ENCODE measurements at regions not wholly inside any gene's neighbourhood (a gene's known extent, or its start where the extent isn't known, plus 50 kb on each side); places are given as distances from the start of the nearest gene placed in this dataset.

GRCh38 chr18:5632041-5632440 lies 88.2 kb upstream of the EPB41L3 start:
- no peak for DNase-seq

DNA sequence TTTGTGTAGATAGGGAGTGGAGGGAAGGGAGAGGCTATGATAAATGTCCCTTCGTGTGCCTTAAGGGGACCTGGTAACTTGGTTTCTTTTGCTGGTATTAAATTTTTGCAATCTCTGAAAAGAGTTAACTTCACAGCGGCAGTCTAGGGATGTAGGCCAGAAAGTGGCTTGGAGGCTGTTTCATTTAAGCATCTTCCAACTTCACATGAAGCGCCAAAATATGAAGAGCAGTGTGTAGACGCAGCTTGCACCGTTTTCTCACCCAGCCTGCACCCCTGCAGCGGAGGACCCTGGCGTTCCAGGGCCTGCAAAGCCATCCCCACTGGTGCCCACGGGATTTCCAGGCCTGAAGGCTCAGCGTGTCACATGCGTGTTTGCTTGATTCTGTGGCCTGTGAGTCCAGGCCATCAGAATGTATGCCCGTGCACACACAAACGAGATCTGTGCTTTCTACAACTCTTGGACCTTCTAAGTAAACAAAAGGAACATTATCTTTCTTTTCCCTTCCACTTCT lies 87.2 kb upstream of the EPB41L3 start:
- no peak for DNase-seq

- DNase-seq = peak; percentile 69
Observed at GRCh38 chr18:5630057-5630899, 86.5 kb upstream of the EPB41L3 start.

GRCh38 chr18:5628512-5629255 lies 84.9 kb upstream of the EPB41L3 start:
- DNase-seq = peak; percentile 23

- DNase-seq = no peak
Observed at GRCh38 chr18:5627776-5628511, 84.1 kb upstream of the EPB41L3 start.

GRCh38 chr18:5626130-5626880 lies 82.5 kb upstream of the EPB41L3 start:
- DNase-seq = no peak

GRCh38 chr18:5625076-5625475 lies 81.3 kb upstream of the EPB41L3 start:
- no peak for DNase-seq

- DNase-seq = no peak
Observed at GRCh38 chr18:5622905-5623304, 79.1 kb upstream of the EPB41L3 start.

GRCh38 chr18:5620289-5620688 lies 76.5 kb upstream of the EPB41L3 start:
- no peak for DNase-seq

- no peak for DNase-seq
Observed at GRCh38 chr18:5619376-5619775, 75.6 kb upstream of the EPB41L3 start.

- DNase-seq = no peak
Observed at GRCh38 chr18:5618047-5618688, 74.4 kb upstream of the EPB41L3 start.

DNA sequence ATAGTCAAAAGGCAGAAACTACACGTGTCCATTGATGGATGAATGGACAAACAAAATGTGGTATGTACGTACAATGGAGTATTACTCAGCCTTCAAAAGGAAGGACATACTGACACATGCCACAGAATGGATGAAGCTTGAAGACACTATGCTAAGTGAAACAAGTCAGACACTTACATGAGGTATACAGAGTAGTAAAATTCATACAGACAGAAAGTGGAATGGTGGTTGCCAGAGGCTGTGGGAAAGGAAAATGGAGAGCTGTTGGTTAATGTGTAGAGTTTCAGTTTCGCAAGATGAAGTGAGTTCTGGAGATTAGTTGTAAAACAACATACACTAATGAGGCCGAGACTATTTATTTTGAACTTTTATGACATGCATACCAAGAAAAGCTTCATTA lies 67.4 kb upstream of the EPB41L3 start:
- DNase-seq = no peak

DNA sequence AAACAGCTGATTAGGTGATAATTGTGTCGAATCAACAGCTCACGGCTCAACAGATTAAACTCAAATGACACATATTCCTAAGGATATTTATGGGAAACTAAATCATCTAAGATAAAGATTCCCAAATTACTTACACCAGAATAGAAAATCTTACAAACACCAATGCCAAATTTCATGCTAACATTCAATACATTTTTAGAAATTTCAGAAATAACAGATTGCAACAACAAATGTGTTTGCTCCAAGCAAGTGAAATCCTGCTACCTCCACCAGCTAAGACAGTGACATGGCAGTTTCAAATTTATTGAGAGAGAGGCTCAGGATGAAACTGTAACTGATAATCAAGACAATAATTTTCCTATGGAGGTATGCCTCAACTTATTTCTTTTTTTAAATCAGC lies 65.0 kb upstream of the EPB41L3 start:
- DNase-seq = no peak

DNA sequence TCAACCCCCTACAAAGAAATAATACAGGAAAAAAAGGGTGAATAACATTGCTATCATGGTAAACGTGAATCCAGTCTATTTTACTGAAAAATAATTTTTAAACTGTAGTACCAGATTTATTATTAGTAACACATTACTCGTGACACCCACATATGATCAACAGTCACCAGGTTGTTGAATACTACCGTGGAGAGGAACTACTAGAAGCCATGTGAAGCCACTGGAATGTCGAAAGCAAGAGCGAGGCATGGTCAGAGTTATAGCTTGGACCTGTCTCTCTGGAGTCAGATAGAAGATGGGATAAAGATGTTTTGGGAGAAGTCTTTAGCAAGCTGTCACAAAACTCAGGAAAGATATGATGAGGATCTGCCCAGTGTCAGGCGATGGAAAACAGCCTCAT lies 63.2 kb upstream of the EPB41L3 start:
- DNase-seq = no peak

DNA sequence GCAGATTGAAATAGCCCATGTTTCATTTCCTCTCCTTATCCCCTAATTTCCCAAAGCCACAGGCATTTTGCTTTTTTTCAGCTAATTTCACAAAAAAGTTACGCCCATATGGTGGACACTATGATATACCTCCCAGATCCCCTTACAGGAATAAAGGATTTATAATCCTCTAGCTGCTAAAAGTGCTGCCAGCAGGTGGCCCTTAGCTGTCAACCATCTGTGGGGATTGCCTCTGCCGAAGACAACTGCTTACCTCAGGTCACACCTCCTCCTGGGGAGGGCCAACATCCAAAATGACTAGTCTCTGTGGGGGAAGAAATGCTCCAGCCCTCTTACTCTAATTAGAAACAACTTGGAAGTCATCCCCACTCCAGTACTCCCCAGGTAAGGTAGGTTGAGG lies 61.0 kb upstream of the EPB41L3 start:
- no peak for DNase-seq

- DNase-seq = no peak
Observed at GRCh38 chr18:5603153-5603552, 59.4 kb upstream of the EPB41L3 start.

GRCh38 chr18:5601188-5601624 lies 57.4 kb upstream of the EPB41L3 start:
- no peak for DNase-seq

DNA sequence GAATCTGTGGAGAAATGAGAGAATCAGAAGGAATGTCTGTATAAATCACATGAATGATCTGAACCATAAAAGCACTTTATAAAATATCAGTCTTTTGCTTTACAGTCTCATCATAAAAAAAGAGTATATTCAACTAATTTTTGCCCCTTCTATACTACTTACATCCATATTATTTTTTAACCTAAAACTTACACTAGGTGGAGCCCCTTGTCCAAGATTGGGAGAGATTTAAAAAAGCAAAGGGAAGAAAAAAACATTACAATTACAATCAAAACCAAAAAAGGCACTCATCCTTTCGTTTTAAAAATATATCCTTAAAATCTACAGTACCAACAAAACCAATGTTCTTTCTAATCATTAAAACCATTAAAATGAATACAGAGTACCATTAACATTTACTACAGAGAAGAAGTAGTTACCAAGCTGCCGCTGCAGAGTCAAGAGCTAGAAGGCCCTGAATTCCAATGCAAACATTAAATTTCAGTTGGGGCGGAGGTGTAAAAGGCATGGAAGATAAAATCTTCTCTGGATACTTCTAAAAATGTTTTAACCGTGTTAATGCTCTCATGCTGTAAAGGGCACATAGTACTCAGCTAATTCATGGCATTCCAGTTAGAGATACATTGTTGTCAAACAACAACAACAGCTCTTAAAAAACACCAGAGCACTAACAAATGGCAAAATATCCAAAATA lies 56.7 kb upstream of the EPB41L3 start:
- no peak for DNase-seq

- no peak for DNase-seq
Observed at GRCh38 chr18:5596585-5596984, 52.8 kb upstream of the EPB41L3 start.
